Gastroesophageal sphincter (tissue), 4 donors: ENCODE measurements at regions not wholly inside any gene's neighbourhood (a gene's known extent, or its start where the extent isn't known, plus 50 kb on each side); places are given as distances from the start of the nearest gene placed in this dataset.

Source experiments
- ATAC-seq: fragments of 150-250 bp; one replicate; pipeline ENCODE4 v1.9.1; 2016; ENCODE audit warnings: mild to moderate bottlenecking, moderate library complexity
- H3K27ac ChIP-seq, 4 donors: fragments of 200-600 bp; sonication (generic) in 3 of 4; 1 replicate in 3 of 4; 2 replicates in 1 of 4; pipeline ENCODE4 v1.5.1; 2016 to 2019
- H3K27me3 ChIP-seq: fragments of 200-600 bp; sonication (generic); one replicate; pipeline ENCODE4 v1.5.1; 2019
- H3K36me3 ChIP-seq, 2 donors: fragments of 200-600 bp; sonication (generic); one replicate each; pipeline ENCODE4 v1.5.1; 2019; ENCODE audit warnings: control low read depth in 1 of 2
- H3K4me1 ChIP-seq, 3 donors: fragments of 200-600 bp; sonication (generic); 1 replicate in 2 of 3; 2 replicates in 1 of 3; pipeline ENCODE4 v1.5.1; 2016 to 2019; ENCODE audit warnings: control low read depth in 2 of 3
- H3K4me3 ChIP-seq, 2 donors: fragments of 200-600 bp; sonication (generic); one replicate each; pipeline ENCODE4 v1.5.1; 2019; ENCODE audit warnings: mild to moderate bottlenecking in 1 of 2, moderate library complexity in 1 of 2
- H3K9me3 ChIP-seq, 3 donors: fragments of 200-600 bp; sonication (generic); one replicate each; pipeline ENCODE4 v1.5.1; 2017 to 2019; ENCODE audit warnings: control low read depth in 2 of 3
- CTCF ChIP-seq, 4 experiments: fragments of 200-600 bp in 2 of 4; fragments of 450-650 bp in 2 of 4; sonication (generic) in 1 of 4; IDR thresholded peaks; one replicate each; pipeline ENCODE4 v1.5.1; 2017 to 2019; ENCODE audit warnings: antibody characterized with exemption in 4 of 4, mild to moderate bottlenecking in 2 of 4, moderate library complexity in 2 of 4
- EP300 ChIP-seq: sonication (generic); formaldehyde crosslinking; IDR thresholded peaks from one replicate; pipeline ENCODE4 v1.6.1; 2017; ENCODE audit warnings: antibody characterized with exemption, mild to moderate bottlenecking
- POLR2A ChIP-seq, 2 donors: fragments of 450-650 bp; IDR thresholded peaks; one replicate each; pipeline ENCODE4 v1.6.1; 2017; ENCODE audit warnings: antibody characterized with exemption in 2 of 2, mild to moderate bottlenecking in 2 of 2, moderate library complexity in 1 of 2
- POLR2AphosphoS5 ChIP-seq: sonication (generic); formaldehyde crosslinking; IDR thresholded peaks from one replicate; pipeline ENCODE4 v1.6.1; 2017; ENCODE audit warnings: antibody characterized with exemption
- WGBS, 2 donors: methylation state at CpG; one replicate each; pipeline ENCODE4 v1.1.5; 2018; ENCODE audit warnings: low coverage in 1 of 2; 5-methylcytosine and 5-hydroxymethylcytosine counted together

GRCh38 chr6:9520417-9521151 is 894.3 kb downstream of the TFAP2A start:
- TF ChIP-seq CTCF (IDR thresholded peaks at IDR 0.05) (no peak), EP300 (no peak), POLR2AphosphoS5 (no peak), POLR2A (IDR thresholded peaks at IDR 0.05) (no peak)
- no peak overlapping the region for H3K4me3 ChIP-seq
- WGBS, 2 donors, result 54 to 55% methylated on average over 7 to 8 of the region's 8 CpGs
- no peaks in the 10 kb centered on the region for H3K9me3 ChIP-seq
- ATAC-seq, result no peak
- H3K36me3 ChIP-seq, result no peaks in the 10 kb centered on the region
- H3K27me3 ChIP-seq, result no peaks in the 10 kb centered on the region
- no peaks in the 10 kb centered on the region for H3K4me1 ChIP-seq
- H3K27ac ChIP-seq, result no peak overlapping the region

GRCh38 chr6:9518431-9518830 is 896.4 kb downstream of the TFAP2A start:
- 53 to 81% methylated on average over 1 of the region's 1 CpG for WGBS, 2 donors
- Histone ChIP-seq H3K27me3 (no peaks in the 10 kb centered on the region), H3K27ac (no peak overlapping the region), H3K4me1 (no peaks in the 10 kb centered on the region), H3K36me3 (no peaks in the 10 kb centered on the region), H3K4me3 (no peak overlapping the region), H3K9me3 (no peaks in the 10 kb centered on the region)
- TF ChIP-seq CTCF (IDR thresholded peaks at IDR 0.05), result no peak
- TF ChIP-seq EP300, result no peak
- no peak for TF ChIP-seq POLR2AphosphoS5
- no peak for TF ChIP-seq POLR2A (IDR thresholded peaks at IDR 0.05)
- ATAC-seq, result no peak

- H3K27ac ChIP-seq, result no peak overlapping the region
- no peak for ATAC-seq
- no peaks in the 10 kb centered on the region for H3K9me3 ChIP-seq
- no peak overlapping the region for H3K4me3 ChIP-seq
- H3K4me1 ChIP-seq, result no peaks in the 10 kb centered on the region
- 87 to 100% methylated on average over 2 to 3 of the region's 3 CpGs for WGBS, 2 donors
- no peaks in the 10 kb centered on the region for H3K27me3 ChIP-seq
- H3K36me3 ChIP-seq, result no peaks in the 10 kb centered on the region
- TF ChIP-seq POLR2A (IDR thresholded peaks at IDR 0.05), result no peak
- TF ChIP-seq POLR2AphosphoS5, result no peak
- TF ChIP-seq EP300, result no peak
- no peak for TF ChIP-seq CTCF (IDR thresholded peaks at IDR 0.05)
Measured at GRCh38 chr6:9517806-9518205, 897.1 kb downstream of the TFAP2A start.

- Histone ChIP-seq H3K27ac (no peak overlapping the region), H3K36me3 (no peaks in the 10 kb centered on the region), H3K27me3 (no peaks in the 10 kb centered on the region), H3K4me3 (no peak overlapping the region), H3K9me3 (no peaks in the 10 kb centered on the region), H3K4me1 (no peaks in the 10 kb centered on the region)
- ATAC-seq, result no peak
- 55 to 56% methylated on average over 8 to 11 of the region's 13 CpGs for WGBS, 2 donors
- no peak for TF ChIP-seq POLR2AphosphoS5
- TF ChIP-seq POLR2A (IDR thresholded peaks at IDR 0.05), result no peak
- no peak for TF ChIP-seq CTCF (IDR thresholded peaks at IDR 0.05)
Measured at GRCh38 chr6:9515633-9516606, 899.0 kb downstream of the TFAP2A start.
